ENCODE measurements at regions not wholly inside any gene's neighbourhood (a gene's known extent, or its start where the extent isn't known, plus 50 kb on each side); places are given as distances from the start of the nearest gene placed in this dataset.

GRCh38 chr17:83179811-83180210, 100.4 kb downstream of the METRNL start:
- POLR2A ChIA-PET, result interaction anchor here (1.7 kb wide), 1 partner anchor 101 kb away, joined by 3 read pairs; the partner anchor contains the start of gene METRNL
- peaks cover 11% of the 10 kb centered on the region for H3K4me1 ChIP-seq (ENCODE audit: control insufficient read depth, extremely low read depth, insufficient read depth, low read length)
- no peaks in the 10 kb centered on the region for H3K9me1 ChIP-seq (replicated peaks; ENCODE audit: control insufficient read depth, extremely low read depth, insufficient read depth, low read length)
- H2AFZ ChIP-seq (ENCODE audit: low read depth, low read length), result no peak overlapping the region
- no peak for TF ChIP-seq JUN (IDR thresholded peaks at IDR 0.05; ENCODE audit: borderline replicate concordance, insufficient read depth, insufficient read length, low read depth)
- TF ChIP-seq GATA2 (IDR thresholded peaks at IDR 0.05; ENCODE audit: insufficient read depth, insufficient read length, low read depth, low read length), result no peak
- no peak for TF ChIP-seq POLR2A (IDR thresholded peaks at IDR 0.05; ENCODE audit: low read depth, low read length)
- TF ChIP-seq EZH2 (IDR thresholded peaks at IDR 0.05; ENCODE audit: borderline replicate concordance, low read depth, low read length, severe bottlenecking), result no peak
- no peak for TF ChIP-seq POLR2AphosphoS5 (IDR thresholded peaks at IDR 0.05; ENCODE audit: insufficient read depth, low read depth, low read length)
- no peak for TF ChIP-seq FOS (IDR thresholded peaks at IDR 0.05; ENCODE audit: borderline replicate concordance, insufficient read depth, low read length)
- TF ChIP-seq CTCF (IDR thresholded peaks at IDR 0.05; ENCODE audit: extremely low read depth in 1 of 2, insufficient read depth in 1 of 2, low read depth in 1 of 2, low read length in 2 of 2), result no peak
- TF ChIP-seq MAX (IDR thresholded peaks at IDR 0.05; ENCODE audit: insufficient read depth, insufficient read length), result no peak
- no peaks in the 10 kb centered on the region for H3K9me3 ChIP-seq (replicated peaks; ENCODE audit: control insufficient read depth, insufficient read depth, low read length)
- H3K4me2 ChIP-seq (ENCODE audit: insufficient read depth, low read length), result no peak overlapping the region
- BruUV-seq (replicated peaks), result no TSS peak
- CTCF ChIA-PET, result interaction anchor here (0.6 to 1.6 kb wide), 2 partner anchors 14 to 75 kb away, joined by 5 to 6 read pairs; no protein-coding TSS in a partner anchor
- H3K79me2 ChIP-seq (ENCODE audit: control insufficient read depth, insufficient read depth, low read length), result no peaks in the 10 kb centered on the region
- no peaks in the 10 kb centered on the region for H3K36me3 ChIP-seq (ENCODE audit: control insufficient read depth in 2 of 2, extremely low read depth in 1 of 2, insufficient read depth in 2 of 2, low read length in 2 of 2)
- no peak overlapping the region for H3K4me3 ChIP-seq (replicated peaks in 1 of 3; ENCODE audit: insufficient read depth in 1 of 3, low read depth in 1 of 3, low read length in 3 of 3)
- H4K20me1 ChIP-seq (replicated peaks; ENCODE audit: control insufficient read depth, extremely low read depth, insufficient read depth, low read length), result no peaks in the 10 kb centered on the region
- no peaks in the 10 kb centered on the region for H3K27me3 ChIP-seq (ENCODE audit: control insufficient read depth in 2 of 2, insufficient read depth in 2 of 2, low read length in 2 of 2)
- intact Hi-C loops (cut with micrococcal nuclease) (no loop called here), dilution Hi-C loops (cut with MboI; ENCODE audit: extremely low pct_ligation_motif_present, low sequenced_read_pairs) (no loop called here)
- FAIRE-seq (no peak), DNase-seq (ENCODE audit: low read depth, low spot score) (no peak)
- no peak overlapping the region for H3K27ac ChIP-seq (ENCODE audit: insufficient read depth, low read depth, low read length)
- H3K9ac ChIP-seq (replicated peaks; ENCODE audit: extremely low read depth, insufficient read depth, low read length), result no peak overlapping the region
